Testis (tissue), 2 donors: ENCODE measurements at regions not wholly inside any gene's neighbourhood (a gene's known extent, or its start where the extent isn't known, plus 50 kb on each side); places are given as distances from the start of the nearest gene placed in this dataset.

ENCODE experiments used
- CTCF ChIP-seq, 3 experiments: fragments of 450-650 bp in 2 of 3; fragments of 200-600 bp in 1 of 3; sonication (generic) in 1 of 3; IDR thresholded peaks; one replicate each; pipeline ENCODE4 v1.5.1; 2016 to 2019; ENCODE audit warnings: antibody characterized with exemption in 3 of 3, mild to moderate bottlenecking in 2 of 3, moderate library complexity in 1 of 3
- POLR2A ChIP-seq: fragments of 450-650 bp; IDR thresholded peaks from one replicate; pipeline ENCODE4 v1.6.1; 2017; ENCODE audit warnings: antibody characterized with exemption, mild to moderate bottlenecking, moderate library complexity

- TF ChIP-seq CTCF (IDR thresholded peaks at IDR 0.05) (no peak), POLR2A (no peak)
Measured at GRCh38 chr3:112738366-112738765, 97.4 kb upstream of the CCDC80 start.
